ENCODE measurements at regions not wholly inside any gene's neighbourhood (a gene's known extent, or its start where the extent isn't known, plus 50 kb on each side); places are given as distances from the start of the nearest gene placed in this dataset.

DNA sequence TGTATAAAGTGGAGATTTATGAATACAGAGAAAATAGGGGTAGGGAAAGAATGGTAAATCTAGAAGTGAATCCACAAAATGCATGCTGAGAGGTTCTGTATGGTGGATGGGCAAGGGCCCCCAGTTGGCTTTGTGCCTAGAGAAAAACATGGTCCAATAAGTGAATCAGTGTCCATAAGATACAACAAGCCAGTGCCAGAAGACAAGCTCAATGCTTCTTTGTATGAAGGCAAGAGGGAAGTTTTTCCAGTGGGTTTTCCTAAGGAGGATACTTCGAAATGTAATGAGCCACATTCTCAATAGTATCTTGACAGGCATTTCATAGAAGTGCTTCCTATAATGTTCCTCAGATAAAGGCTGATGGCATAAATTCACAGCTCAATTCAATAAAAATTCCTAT lies 169.4 kb upstream of the HMCN1 start:
- Mint-ChIP-seq H3K4me3 (no peak overlapping the region), H3K9me3 (no peaks in the 10 kb centered on the region), H3K27ac (peak overlapping the region; percentile 36 to 99 (median 91)), H3K4me1 (peaks cover 86 to 96% (median 95%) of the 10 kb centered on the region in 3 donors), H3K36me3 (no peaks in the 10 kb centered on the region), H3K27me3 (no peaks in the 10 kb centered on the region)
- no peak for DNase-seq
- H3K4me1 ChIP-seq (ENCODE audit: insufficient read depth, low read length): peaks cover 73% of the 10 kb centered on the region
- H3K27me3 ChIP-seq (ENCODE audit: insufficient read depth, low read length, poor library complexity, severe bottlenecking): no peaks in the 10 kb centered on the region
- H3K9me3 ChIP-seq (ENCODE audit: low read length): no peaks in the 10 kb centered on the region
- H3K27ac ChIP-seq (ENCODE audit: low read depth, low read length): no peak overlapping the region
- ChIA-PET CTCF (interaction anchor here (1.3 to 4.7 kb wide), 3 partner anchors 10 to 247 kb away, joined by 4 to 27 read pairs (median 9); partner anchors contain the start of gene IVNS1ABP), POLR2A (interaction anchor here (3.1 kb wide), 1 partner anchor 248 kb away, joined by 19 read pairs; the partner anchor contains the start of gene IVNS1ABP)
- no peak overlapping the region for H3K4me3 ChIP-seq (ENCODE audit: low read length)
- no peaks in the 10 kb centered on the region for H3K36me3 ChIP-seq (ENCODE audit: insufficient read depth, low read length)

DNA sequence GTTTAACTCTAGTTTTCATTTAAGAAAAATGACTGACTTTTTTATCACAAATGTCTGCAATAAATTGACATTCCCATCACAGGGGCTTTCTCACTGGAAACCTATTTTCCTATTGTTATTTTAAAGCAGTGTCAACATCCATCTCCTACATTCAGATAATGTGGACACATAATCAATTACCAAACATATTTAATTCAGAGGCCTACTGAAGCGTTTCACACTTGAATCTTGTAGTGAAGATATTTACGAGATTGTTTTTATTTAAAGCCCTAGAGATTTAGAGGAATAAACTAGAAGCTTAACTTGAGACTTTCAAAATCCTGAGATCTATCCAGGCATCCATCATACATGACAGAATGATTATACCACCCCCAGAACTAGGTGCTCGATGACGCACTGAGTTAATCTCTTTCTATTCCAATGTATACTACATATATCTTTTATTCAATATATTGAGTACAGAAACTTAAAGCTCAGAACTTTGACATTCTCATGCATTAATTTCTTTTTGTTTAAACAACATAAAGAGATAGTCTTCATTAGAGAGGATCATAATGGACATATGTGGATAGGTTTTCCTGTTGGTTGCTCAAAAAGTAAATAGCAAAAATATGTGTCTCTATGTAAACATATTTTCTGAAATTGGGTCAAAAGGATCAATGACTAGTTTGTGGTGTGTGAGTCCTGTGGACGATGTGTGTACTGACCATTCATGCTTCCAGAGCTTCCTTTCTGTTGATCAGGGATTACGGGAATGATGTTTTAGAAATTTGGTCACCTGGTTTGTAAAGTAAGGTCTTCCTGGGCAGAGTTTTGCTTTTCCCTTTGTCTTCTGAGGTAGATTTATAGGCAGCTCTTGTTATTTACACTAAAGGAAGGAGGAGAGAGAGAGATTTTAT lies 171.5 kb upstream of the HMCN1 start:
- DNase-seq: no peak
- H3K36me3 Mint-ChIP-seq: no peaks in the 10 kb centered on the region
- H3K4me3 Mint-ChIP-seq: peak overlapping the region in 1 of 7 donors; percentile 14
- ChIA-PET CTCF (interaction anchor here (0.9 kb wide), 1 partner anchor 51 kb away, joined by 3 read pairs; no protein-coding TSS in a partner anchor), POLR2A (no interaction called here)
- H3K4me1 ChIP-seq (ENCODE audit: insufficient read depth, low read length): peaks cover 60% of the 10 kb centered on the region
- no peak overlapping the region for H3K4me3 ChIP-seq (ENCODE audit: low read length)
- H3K9me3 ChIP-seq (ENCODE audit: low read length): no peaks in the 10 kb centered on the region
- H3K9me3 Mint-ChIP-seq: no peaks in the 10 kb centered on the region
- H3K27ac ChIP-seq (ENCODE audit: low read depth, low read length): no peak overlapping the region
- H3K27me3 ChIP-seq (ENCODE audit: insufficient read depth, low read length, poor library complexity, severe bottlenecking): no peaks in the 10 kb centered on the region
- peak overlapping the region in 6 of 8 donors; percentile 11 to 86 (median 44) for H3K27ac Mint-ChIP-seq
- no peaks in the 10 kb centered on the region for H3K36me3 ChIP-seq (ENCODE audit: insufficient read depth, low read length)
- H3K4me1 Mint-ChIP-seq: peaks cover 72 to 81% (median 81%) of the 10 kb centered on the region in 3 donors
- no peaks in the 10 kb centered on the region for H3K27me3 Mint-ChIP-seq

DNA sequence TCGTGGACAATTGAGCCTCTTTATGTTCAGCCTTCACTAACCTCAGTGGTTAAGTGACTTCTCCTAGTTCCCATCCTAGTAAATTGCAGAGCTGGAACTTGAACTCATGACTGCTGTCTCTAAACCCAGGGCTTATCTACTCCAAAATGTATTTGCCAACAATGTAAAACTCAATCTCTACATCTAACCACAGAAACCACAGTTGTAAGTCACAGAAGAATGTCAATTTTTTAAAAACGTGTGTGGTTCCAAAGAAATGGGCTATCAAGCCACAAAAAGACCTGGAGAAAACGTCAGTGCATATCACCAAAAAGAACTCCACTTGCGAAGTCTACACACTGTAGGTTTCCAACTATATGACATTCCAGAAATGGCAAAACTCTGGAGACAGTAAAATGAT lies 172.6 kb upstream of the HMCN1 start:
- no peak overlapping the region for H3K27ac ChIP-seq (ENCODE audit: low read depth, low read length)
- CTCF ChIA-PET: interaction anchor here (0.8 to 3.5 kb wide), 2 partner anchors 34 to 244 kb away, joined by 3 to 22 read pairs; partner anchors contain the start of gene IVNS1ABP
- Mint-ChIP-seq H3K27me3 (no peaks in the 10 kb centered on the region), H3K36me3 (no peaks in the 10 kb centered on the region), H3K4me1 (peaks cover 61 to 70% (median 70%) of the 10 kb centered on the region in 3 donors), H3K9me3 (no peaks in the 10 kb centered on the region), H3K27ac (peak overlapping the region; percentile 64 to 99 (median 83)), H3K4me3 (peak overlapping the region in 6 of 7 donors; percentile 5 to 72 (median 35))
- H3K4me3 ChIP-seq (ENCODE audit: low read length): no peak overlapping the region
- peaks cover 51% of the 10 kb centered on the region for H3K4me1 ChIP-seq (ENCODE audit: insufficient read depth, low read length)
- H3K27me3 ChIP-seq (ENCODE audit: insufficient read depth, low read length, poor library complexity, severe bottlenecking): no peaks in the 10 kb centered on the region
- POLR2A ChIA-PET: interaction anchor here (2.2 kb wide), 1 partner anchor 244 kb away, joined by 9 read pairs; the partner anchor contains the start of gene IVNS1ABP
- no peaks in the 10 kb centered on the region for H3K9me3 ChIP-seq (ENCODE audit: low read length)
- H3K36me3 ChIP-seq (ENCODE audit: insufficient read depth, low read length): no peaks in the 10 kb centered on the region
- DNase-seq: peak in 2 of 5 donors; percentile 31 to 58

DNA sequence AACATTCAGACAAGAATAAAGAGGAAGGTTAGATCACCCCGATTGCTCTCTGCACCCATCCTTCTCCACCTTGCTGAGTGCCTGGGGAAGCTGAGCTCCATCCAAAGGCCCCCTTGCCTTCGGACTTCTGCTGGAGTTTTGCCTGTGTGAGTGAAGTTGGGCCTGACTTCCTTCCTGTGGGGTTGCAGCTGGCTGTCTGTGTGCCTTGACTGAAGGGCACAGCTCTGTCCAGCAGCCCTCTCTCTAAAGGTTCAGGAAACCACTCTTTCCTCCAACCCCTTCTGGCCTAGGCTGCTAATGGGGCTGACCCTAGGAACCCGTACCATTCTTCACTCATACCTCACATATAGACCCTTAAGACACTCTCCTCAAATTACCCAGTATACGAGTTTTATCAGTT lies 173.4 kb upstream of the HMCN1 start:
- Mint-ChIP-seq H3K27me3 (peaks cover 0 to 2% of the 10 kb centered on the region in 2 donors), H3K27ac (peak overlapping the region; percentile 64 to 99 (median 83)), H3K36me3 (no peaks in the 10 kb centered on the region), H3K9me3 (no peaks in the 10 kb centered on the region), H3K4me3 (peak overlapping the region in 6 of 7 donors; percentile 27 to 75 (median 54)), H3K4me1 (peaks cover 53 to 62% (median 61%) of the 10 kb centered on the region in 3 donors)
- Histone ChIP-seq H3K36me3 (ENCODE audit: insufficient read depth, low read length) (no peaks in the 10 kb centered on the region), H3K9me3 (ENCODE audit: low read length) (no peaks in the 10 kb centered on the region), H3K27me3 (ENCODE audit: insufficient read depth, low read length, poor library complexity, severe bottlenecking) (no peaks in the 10 kb centered on the region), H3K27ac (ENCODE audit: low read depth, low read length) (no peak overlapping the region), H3K4me3 (ENCODE audit: low read length) (no peak overlapping the region), H3K4me1 (ENCODE audit: insufficient read depth, low read length) (peaks cover 42% of the 10 kb centered on the region)
- ChIA-PET CTCF (interaction anchor here (1.3 to 3.5 kb wide), 2 partner anchors 11 to 243 kb away, joined by 3 to 22 read pairs; partner anchors contain the start of gene IVNS1ABP), POLR2A (interaction anchor here (2.2 kb wide), 1 partner anchor 243 kb away, joined by 9 read pairs; the partner anchor contains the start of gene IVNS1ABP)
- DNase-seq: no peak

DNA sequence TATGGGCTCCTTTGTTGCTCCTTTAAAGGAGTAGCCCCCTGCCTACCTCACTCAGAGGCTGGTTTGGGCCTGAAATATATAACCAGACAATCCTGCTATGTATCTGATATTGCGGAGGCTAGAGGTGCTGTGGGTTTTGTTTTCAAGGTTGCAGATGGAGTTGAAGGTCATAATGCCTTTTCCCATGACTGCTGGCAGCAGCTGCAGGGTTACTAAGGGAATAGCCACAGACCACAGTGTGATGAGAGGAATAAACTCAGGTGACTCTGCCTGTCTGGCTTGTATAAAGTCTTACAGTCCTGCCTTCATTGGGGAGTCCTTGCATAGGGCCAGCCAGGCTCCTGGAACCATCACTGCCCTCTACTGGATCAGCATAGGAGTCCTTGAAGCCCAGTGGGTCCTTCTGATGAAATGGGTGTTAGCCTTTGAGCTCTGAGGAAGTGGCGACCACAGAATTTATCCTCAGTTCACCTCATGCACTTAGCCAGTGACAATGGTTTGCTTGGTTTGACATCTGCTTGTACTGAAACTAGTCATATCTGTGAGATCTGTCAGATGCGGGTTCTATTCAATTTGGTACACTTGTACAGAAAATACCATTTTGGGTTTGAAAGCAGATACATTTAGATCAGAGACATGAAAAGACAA lies 174.4 kb upstream of the HMCN1 start:
- H3K36me3 Mint-ChIP-seq: no peaks in the 10 kb centered on the region

DNA sequence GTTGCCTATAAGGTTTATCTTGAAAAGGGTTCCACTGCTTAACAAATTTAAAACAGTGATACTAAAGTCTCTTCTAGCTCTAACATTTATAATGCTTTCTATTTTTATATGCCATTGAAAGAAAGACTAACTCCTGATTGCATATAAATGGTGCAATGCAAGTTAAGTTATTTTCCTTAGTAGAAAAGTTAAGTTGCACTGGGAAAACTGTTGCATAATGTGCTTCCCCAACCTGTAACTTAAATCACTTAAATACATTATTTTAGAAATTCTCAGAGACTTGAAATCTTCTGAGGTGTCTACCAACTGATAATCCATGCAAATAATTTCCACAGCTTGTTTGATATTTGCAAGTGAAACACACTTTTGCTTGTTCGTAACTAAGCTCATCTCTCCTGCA lies 175.0 kb upstream of the HMCN1 start:
- Histone ChIP-seq H3K36me3 (ENCODE audit: insufficient read depth, low read length) (no peaks in the 10 kb centered on the region), H3K4me3 (ENCODE audit: low read length) (no peak overlapping the region), H3K9me3 (ENCODE audit: low read length) (no peaks in the 10 kb centered on the region), H3K27me3 (ENCODE audit: insufficient read depth, low read length, poor library complexity, severe bottlenecking) (no peaks in the 10 kb centered on the region), H3K27ac (ENCODE audit: low read depth, low read length) (no peak overlapping the region), H3K4me1 (ENCODE audit: insufficient read depth, low read length) (peaks cover 36% of the 10 kb centered on the region)
- no peaks in the 10 kb centered on the region for H3K9me3 Mint-ChIP-seq
- H3K4me3 Mint-ChIP-seq: peak overlapping the region in 1 of 7 donors; percentile 38
- POLR2A ChIA-PET: interaction anchor here (0.6 to 0.7 kb wide), 3 partner anchors 65 to 241 kb away, joined by 3 to 5 read pairs (median 3); no protein-coding TSS in a partner anchor
- peaks cover 41 to 46% (median 45%) of the 10 kb centered on the region in 3 donors for H3K4me1 Mint-ChIP-seq
- peaks cover 0 to 3% of the 10 kb centered on the region in 2 donors for H3K27me3 Mint-ChIP-seq
- peaks cover 0 to 1% (median 0%) of the 10 kb centered on the region in 3 donors for H3K36me3 Mint-ChIP-seq
- CTCF ChIA-PET: interaction anchor here (1.2 to 3.5 kb wide), 6 partner anchors 14 to 258 kb away, joined by 4 to 22 read pairs (median 4); partner anchors contain the start of gene IVNS1ABP
- DNase-seq: no peak
- peak overlapping the region in 5 of 8 donors; percentile 8 to 86 (median 81) for H3K27ac Mint-ChIP-seq

More for the DNA sequence above, 174.4 kb upstream of the HMCN1 start:
- Histone ChIP-seq H3K9me3 (ENCODE audit: low read length) (no peaks in the 10 kb centered on the region), H3K4me1 (ENCODE audit: insufficient read depth, low read length) (peaks cover 36% of the 10 kb centered on the region), H3K27me3 (ENCODE audit: insufficient read depth, low read length, poor library complexity, severe bottlenecking) (no peaks in the 10 kb centered on the region), H3K4me3 (ENCODE audit: low read length) (no peak overlapping the region), H3K27ac (ENCODE audit: low read depth, low read length) (no peak overlapping the region), H3K36me3 (ENCODE audit: insufficient read depth, low read length) (no peaks in the 10 kb centered on the region)
- Mint-ChIP-seq H3K4me3 (peak overlapping the region in 6 of 7 donors; percentile 12 to 73 (median 34)), H3K4me1 (peaks cover 46 to 52% (median 52%) of the 10 kb centered on the region in 3 donors), H3K27me3 (peaks cover 0 to 3% of the 10 kb centered on the region in 2 donors), H3K9me3 (no peaks in the 10 kb centered on the region), H3K27ac (peak overlapping the region; percentile 30 to 92 (median 80))
- ChIA-PET POLR2A (interaction anchor here (0.7 to 2.2 kb wide), 2 partner anchors 241 to 242 kb away, joined by 3 to 9 read pairs; partner anchors contain the start of gene IVNS1ABP), CTCF (interaction anchor here (0.6 to 3.5 kb wide), 8 partner anchors 12 to 259 kb away, joined by 3 to 22 read pairs (median 4); partner anchors contain the start of gene IVNS1ABP)
- peak in 4 of 5 donors; percentile 7 to 70 (median 54) for DNase-seq

DNA sequence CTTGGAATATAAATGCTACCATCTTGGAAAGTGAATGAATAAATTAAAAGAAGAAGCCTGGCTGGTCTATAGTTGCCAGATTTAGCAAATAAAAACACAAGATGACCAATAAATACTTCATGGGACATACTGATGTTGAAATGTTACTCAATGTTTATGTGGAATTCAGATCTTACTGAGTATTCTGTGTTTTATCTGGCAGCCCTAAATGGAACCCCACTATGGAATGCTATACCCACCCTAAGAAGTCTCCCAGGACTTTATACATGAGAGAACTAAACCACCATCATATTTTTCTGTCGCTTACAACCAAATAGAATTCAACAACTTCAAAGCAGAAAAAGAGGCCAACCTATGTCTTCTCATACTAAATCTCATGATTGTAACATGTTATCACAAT lies 177.6 kb upstream of the HMCN1 start:
- ChIA-PET POLR2A (no interaction called here), CTCF (no interaction called here)
- Histone ChIP-seq H3K27me3 (ENCODE audit: insufficient read depth, low read length, poor library complexity, severe bottlenecking) (no peaks in the 10 kb centered on the region), H3K4me1 (ENCODE audit: insufficient read depth, low read length) (peaks cover 26% of the 10 kb centered on the region), H3K27ac (ENCODE audit: low read depth, low read length) (no peak overlapping the region), H3K36me3 (ENCODE audit: insufficient read depth, low read length) (no peaks in the 10 kb centered on the region), H3K4me3 (ENCODE audit: low read length) (no peak overlapping the region), H3K9me3 (ENCODE audit: low read length) (no peaks in the 10 kb centered on the region)
- peaks cover 0 to 1% (median 0%) of the 10 kb centered on the region in 3 donors for H3K36me3 Mint-ChIP-seq
- H3K27me3 Mint-ChIP-seq: peaks cover 0 to 3% of the 10 kb centered on the region in 2 donors
- no peak overlapping the region for H3K4me3 Mint-ChIP-seq
- H3K9me3 Mint-ChIP-seq: no peaks in the 10 kb centered on the region
- no peak for DNase-seq
- H3K27ac Mint-ChIP-seq: no peak overlapping the region
- H3K4me1 Mint-ChIP-seq: peaks cover 22 to 24% (median 24%) of the 10 kb centered on the region in 3 donors
